ENCODE measurements at regions not wholly inside any gene's neighbourhood (a gene's known extent, or its start where the extent isn't known, plus 50 kb on each side); places are given as distances from the start of the nearest gene placed in this dataset.

GRCh38 chr5:124061663-124062062 lies 549.7 kb downstream of the CSNK1G3 start:
- Histone ChIP-seq H3K4me2 (ENCODE audit: control insufficient read depth, extremely low read depth, insufficient read depth, low read depth, low read length) (no peak overlapping the region), H3K4me3 (ENCODE audit: control insufficient read depth in 2 of 3, extremely low read depth in 1 of 3, insufficient read depth in 2 of 3, low read depth in 1 of 3, low read length in 3 of 3) (no peak overlapping the region), H3K4me1 (ENCODE audit: control insufficient read depth, extremely low read depth, insufficient read depth, low read length) (peaks cover 2% of the 10 kb centered on the region), H3K27me3 (ENCODE audit: control insufficient read depth, extremely low read depth, insufficient read depth, low read length) (peaks cover 3% of the 10 kb centered on the region), H2AFZ (ENCODE audit: control insufficient read depth, low read length) (no peak overlapping the region), H3K9ac (ENCODE audit: control insufficient read depth, extremely low read depth, insufficient read depth, low read length) (no peak overlapping the region), H3K9me1 (ENCODE audit: control insufficient read depth, extremely low read depth, insufficient read depth, low read length) (no peaks in the 10 kb centered on the region), H3K79me2 (ENCODE audit: control insufficient read depth, insufficient read depth, low read length) (no peaks in the 10 kb centered on the region), H3K36me3 (ENCODE audit: control insufficient read depth in 2 of 2, extremely low read depth in 1 of 2, insufficient read depth in 2 of 2, low read length in 2 of 2) (no peaks in the 10 kb centered on the region), H4K20me1 (ENCODE audit: control insufficient read depth, extremely low read depth, insufficient read depth, low read length) (no peaks in the 10 kb centered on the region), H3K9me3 (ENCODE audit: control insufficient read depth, low read depth, low read length) (no peaks in the 10 kb centered on the region), H3K27ac (ENCODE audit: control insufficient read depth, insufficient read depth, low read length) (no peak overlapping the region)
- TF ChIP-seq EZH2 (IDR thresholded peaks at IDR 0.05; ENCODE audit: low read length), result no peak
- no peak for TF ChIP-seq CTCF (optimal IDR thresholded peaks at IDR 0.05 in 1 of 3, IDR thresholded peaks at IDR 0.05 in 1 of 3, conservative IDR thresholded peaks at IDR 0.05 in 1 of 3; ENCODE audit: extremely low read depth in 1 of 3, insufficient read depth in 2 of 3, low read length in 3 of 3)
- FAIRE-seq (no peak), DNase-seq (ENCODE audit: low read depth, low spot score) (no peak)
- dilution Hi-C loops (cut with MboI; ENCODE audit: extremely low pct_ligation_motif_present, low sequenced_read_pairs), result no loop called here

- H3K36me3 ChIP-seq (ENCODE audit: control insufficient read depth in 2 of 2, extremely low read depth in 1 of 2, insufficient read depth in 2 of 2, low read length in 2 of 2), result no peaks in the 10 kb centered on the region
- peaks cover 7% of the 10 kb centered on the region for H3K27me3 ChIP-seq (ENCODE audit: control insufficient read depth, extremely low read depth, insufficient read depth, low read length)
- H3K9me1 ChIP-seq (ENCODE audit: control insufficient read depth, extremely low read depth, insufficient read depth, low read length), result no peaks in the 10 kb centered on the region
- H3K9ac ChIP-seq (ENCODE audit: control insufficient read depth, extremely low read depth, insufficient read depth, low read length), result no peak overlapping the region
- no peak overlapping the region for H3K4me2 ChIP-seq (ENCODE audit: control insufficient read depth, extremely low read depth, insufficient read depth, low read depth, low read length)
- no peaks in the 10 kb centered on the region for H3K79me2 ChIP-seq (ENCODE audit: control insufficient read depth, insufficient read depth, low read length)
- TF ChIP-seq EZH2 (IDR thresholded peaks at IDR 0.05; ENCODE audit: low read length), result no peak
- TF ChIP-seq CTCF (optimal IDR thresholded peaks at IDR 0.05 in 1 of 3, IDR thresholded peaks at IDR 0.05 in 1 of 3, conservative IDR thresholded peaks at IDR 0.05 in 1 of 3; ENCODE audit: extremely low read depth in 1 of 3, insufficient read depth in 2 of 3, low read length in 3 of 3), result no peak
- peaks cover 2% of the 10 kb centered on the region for H3K4me1 ChIP-seq (ENCODE audit: control insufficient read depth, extremely low read depth, insufficient read depth, low read length)
- H2AFZ ChIP-seq (ENCODE audit: control insufficient read depth, low read length), result no peak overlapping the region
- FAIRE-seq, result no peak
- no peak overlapping the region for H3K4me3 ChIP-seq (ENCODE audit: control insufficient read depth in 2 of 3, extremely low read depth in 1 of 3, insufficient read depth in 2 of 3, low read depth in 1 of 3, low read length in 3 of 3)
- DNase-seq (ENCODE audit: low read depth, low spot score), result no peak
- no peaks in the 10 kb centered on the region for H3K9me3 ChIP-seq (ENCODE audit: control insufficient read depth, low read depth, low read length)
- H4K20me1 ChIP-seq (ENCODE audit: control insufficient read depth, extremely low read depth, insufficient read depth, low read length), result no peaks in the 10 kb centered on the region
- no peak overlapping the region for H3K27ac ChIP-seq (ENCODE audit: control insufficient read depth, insufficient read depth, low read length)
- dilution Hi-C loops (cut with MboI; ENCODE audit: extremely low pct_ligation_motif_present, low sequenced_read_pairs), result no loop called here
Observed at GRCh38 chr5:124061068-124061430, 549.1 kb downstream of the CSNK1G3 start.

Measured in keratinocyte (primary cell).